ENCODE measurements at regions not wholly inside any gene's neighbourhood (a gene's known extent, or its start where the extent isn't known, plus 50 kb on each side); places are given as distances from the start of the nearest gene placed in this dataset.

DNA sequence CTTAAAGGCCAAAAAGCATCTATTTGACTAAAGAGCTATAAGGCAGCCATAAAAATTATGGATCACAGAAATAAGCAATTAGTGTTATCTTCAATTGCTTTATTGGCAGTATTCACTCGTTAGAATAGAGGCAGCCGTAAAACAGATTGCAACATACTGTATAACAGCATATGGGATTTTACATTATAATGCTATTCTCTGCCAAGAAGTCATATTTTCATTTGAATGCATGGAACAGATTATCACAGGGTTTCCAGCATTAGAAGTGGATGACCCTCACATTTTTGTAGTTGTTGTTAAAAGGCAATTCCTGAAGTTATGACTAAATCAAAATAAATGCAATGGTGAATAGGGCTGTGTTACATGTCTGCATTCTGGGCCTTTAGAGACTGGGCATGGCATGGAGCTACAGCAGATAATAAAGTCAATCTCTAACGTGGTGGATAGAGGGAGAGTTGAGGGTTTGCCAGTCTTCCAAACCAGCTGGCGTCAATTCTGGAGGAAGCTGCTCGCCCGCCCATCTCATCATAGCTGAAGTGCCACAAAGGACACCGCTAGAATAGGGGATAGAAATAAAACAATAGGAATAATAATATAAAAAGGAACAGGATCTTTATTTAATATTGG, 155.4 kb upstream of the VRK2 start:
- in situ Hi-C loops (cut with HindIII; ENCODE audit: low sequenced_read_pairs): no loop called here

DNA sequence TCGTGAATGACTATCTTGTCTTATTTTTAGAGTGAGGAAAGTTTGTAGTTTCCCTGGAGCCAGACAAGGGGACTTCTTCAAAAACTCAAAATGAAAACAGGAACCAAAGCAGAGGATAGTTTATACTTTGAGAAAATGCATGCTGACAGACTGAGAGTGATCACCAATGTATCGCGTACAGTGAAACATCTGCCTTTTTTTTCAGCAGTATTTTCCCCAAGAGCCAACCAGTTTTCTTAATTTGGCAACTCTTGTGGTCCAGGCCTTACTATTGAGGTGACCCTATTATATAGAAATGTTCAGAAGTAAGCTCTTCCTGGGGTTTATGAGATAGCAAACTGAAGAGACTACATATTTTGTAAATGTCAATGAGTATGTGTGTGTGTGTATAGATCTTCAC, 153.7 kb upstream of the VRK2 start:
- in situ Hi-C loops (cut with HindIII; ENCODE audit: low sequenced_read_pairs): no loop called here

DNA sequence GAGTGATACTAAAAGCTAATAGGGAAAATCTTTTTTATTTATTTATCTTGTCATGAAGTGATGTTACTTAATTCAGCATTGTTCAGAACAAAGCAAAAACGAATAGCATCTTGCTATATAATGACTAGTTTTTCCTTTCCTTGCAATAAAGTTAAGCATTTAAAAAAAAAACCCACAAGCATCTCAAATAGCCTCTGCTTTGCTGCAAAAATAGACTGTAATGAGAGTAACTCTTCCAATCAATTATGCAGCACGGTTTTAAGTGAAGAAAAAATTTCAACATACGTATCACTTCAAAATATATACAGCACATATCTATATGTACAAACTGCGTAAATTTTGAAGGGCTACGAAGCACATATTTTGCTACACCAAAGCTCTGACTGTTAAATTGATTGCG, 153.3 kb upstream of the VRK2 start:
- in situ Hi-C loops (cut with HindIII; ENCODE audit: low sequenced_read_pairs): no loop called here

DNA sequence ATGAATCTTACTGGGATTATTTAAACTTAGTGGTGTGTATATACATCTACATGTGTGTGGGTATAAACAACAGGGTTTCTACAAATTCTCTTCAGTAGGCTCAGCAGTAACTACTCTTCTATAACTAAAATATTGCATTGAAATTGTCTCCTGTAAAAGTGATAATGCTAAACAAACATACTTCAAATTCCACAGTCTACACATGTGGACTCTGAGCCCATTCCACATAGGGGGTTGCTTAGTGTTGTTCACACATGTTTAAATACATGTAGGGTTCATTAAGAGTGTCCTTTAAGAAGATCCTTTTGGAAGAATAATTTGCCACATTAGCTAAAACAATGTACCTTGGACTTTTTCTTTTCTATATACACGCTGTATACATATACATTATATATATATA, 152.8 kb upstream of the VRK2 start:
- in situ Hi-C loops (cut with HindIII; ENCODE audit: low sequenced_read_pairs): no loop called here

DNA sequence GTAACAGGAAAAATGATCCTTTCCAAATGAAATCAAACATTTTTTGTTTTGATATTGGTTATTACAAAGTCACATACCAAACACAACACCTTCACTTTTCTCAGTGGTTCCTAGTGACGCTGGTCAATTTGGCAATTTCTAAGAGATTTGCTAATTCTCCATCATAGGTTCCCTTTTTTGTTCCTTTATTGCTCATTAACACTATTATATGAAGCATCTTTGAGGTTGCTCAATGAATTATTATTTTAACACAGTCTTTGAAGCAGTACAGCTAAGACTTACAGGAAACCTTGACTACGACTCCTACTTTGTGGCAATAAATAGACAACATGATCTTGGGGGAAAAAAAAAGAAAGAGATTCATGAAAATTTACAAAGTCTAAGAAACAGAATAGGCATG, 152.2 kb upstream of the VRK2 start:
- in situ Hi-C loops (cut with HindIII; ENCODE audit: low sequenced_read_pairs): no loop called here

DNA sequence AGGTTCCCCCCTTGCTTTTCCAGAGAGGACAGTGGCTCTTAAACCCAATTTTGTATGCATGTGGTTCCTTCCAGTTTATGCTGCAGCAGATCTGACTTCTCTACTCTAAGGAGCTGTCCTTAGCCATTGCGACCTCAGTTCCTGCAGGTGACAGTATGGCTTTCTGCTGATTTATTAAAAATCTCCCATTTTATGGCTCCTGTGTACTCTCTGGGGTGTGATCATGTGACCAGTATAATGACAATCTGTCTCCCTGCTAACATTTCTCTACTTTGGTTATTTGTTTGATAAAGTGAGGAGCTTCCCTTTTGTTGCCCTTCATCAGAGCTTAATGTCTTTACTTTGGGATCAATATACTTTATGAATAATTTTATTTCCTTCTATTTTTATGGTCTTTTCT, 148.7 kb upstream of the VRK2 start:
- in situ Hi-C loops (cut with HindIII; ENCODE audit: low sequenced_read_pairs): no loop called here

DNA sequence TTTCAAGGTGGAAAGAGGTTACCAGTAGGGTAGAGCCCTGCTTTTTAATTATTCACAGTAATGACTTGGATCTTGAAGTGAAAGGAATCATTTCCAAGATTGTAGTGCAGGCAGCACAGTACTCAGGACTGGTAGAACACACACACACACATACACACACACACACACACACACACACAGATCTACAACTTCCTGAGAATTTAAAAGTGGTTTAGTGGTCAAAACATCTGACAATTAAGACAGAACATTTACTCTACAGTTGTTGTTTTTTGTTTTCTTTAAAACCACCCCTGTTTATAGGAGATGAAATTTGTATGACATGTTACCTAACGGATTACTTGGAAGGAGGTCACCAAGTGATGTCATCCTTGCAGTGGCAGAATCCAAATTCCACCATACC, 146.7 kb upstream of the VRK2 start:
- in situ Hi-C loops (cut with HindIII; ENCODE audit: low sequenced_read_pairs): loop anchor here (25.0 kb wide), 1 partner anchor 562 kb away; no protein-coding TSS in a partner anchor

DNA sequence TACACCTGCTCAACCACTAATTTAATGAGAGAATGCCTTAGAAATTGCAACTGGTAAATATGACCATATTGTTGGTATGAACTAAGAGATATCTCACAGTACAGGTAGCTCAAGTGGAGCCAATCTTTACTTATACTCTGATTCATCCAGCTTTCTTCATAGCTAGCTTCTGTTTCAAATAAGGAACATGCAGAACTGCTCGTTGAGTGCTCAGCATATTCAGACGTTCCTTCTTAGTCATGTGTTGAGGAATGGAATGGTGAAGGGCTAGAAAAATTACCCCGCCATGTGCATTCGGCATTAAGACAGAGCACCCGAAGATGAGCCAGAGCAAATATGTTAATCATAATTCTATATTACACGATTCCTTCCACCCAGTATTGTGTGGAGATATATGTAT, 144.0 kb upstream of the VRK2 start:
- in situ Hi-C loops (cut with HindIII; ENCODE audit: low sequenced_read_pairs): loop anchor here (25.0 kb wide), 1 partner anchor 560 kb away; no protein-coding TSS in a partner anchor

DNA sequence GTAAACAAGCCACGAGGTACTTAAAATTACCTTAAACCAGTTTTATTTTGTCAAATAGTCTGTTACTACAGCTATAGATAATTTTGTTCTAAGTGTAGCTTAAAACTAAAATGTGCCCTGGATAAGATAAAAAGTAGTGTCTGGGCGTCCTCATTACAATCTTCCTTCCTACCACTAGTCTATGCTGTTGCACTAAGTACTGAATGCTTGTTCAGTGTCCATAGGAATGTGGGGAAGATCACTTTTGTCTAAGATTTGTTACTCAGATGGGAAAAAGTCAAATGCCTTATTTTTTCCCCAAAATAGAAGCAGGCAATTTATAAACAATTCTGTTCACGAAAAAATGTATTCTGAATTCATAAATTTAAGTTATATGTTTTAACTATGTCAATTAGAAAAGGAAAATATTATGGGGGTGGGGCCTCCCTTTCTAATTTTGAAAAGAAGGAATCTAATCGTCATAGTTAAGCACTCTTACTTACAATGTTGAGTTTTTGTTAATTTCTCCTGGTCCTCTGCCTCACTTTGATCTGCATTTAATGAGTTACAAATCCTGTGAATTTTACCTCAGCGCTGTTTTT, 140.4 kb upstream of the VRK2 start:
- in situ Hi-C loops (cut with HindIII; ENCODE audit: low sequenced_read_pairs): loop anchor here (25.0 kb wide), 1 partner anchor 556 kb away; no protein-coding TSS in a partner anchor

DNA sequence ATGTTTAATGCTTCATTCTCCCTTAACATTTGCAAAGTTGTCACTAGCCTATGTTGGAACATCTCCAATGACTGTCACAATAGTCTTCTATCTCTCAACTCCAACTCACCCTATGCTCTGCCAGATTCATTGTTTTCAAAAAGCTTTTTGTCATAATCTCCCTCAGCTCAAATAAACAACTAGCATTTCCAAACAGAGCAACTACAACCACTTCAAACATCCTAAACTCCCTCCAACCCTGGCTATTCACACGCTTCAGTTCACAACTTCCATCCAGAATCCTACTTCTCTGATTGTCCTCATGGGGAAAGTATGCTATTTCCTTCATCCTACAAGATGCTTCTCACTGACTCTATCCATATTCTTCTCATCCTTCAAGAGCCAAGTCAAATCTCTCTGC, 139.2 kb upstream of the VRK2 start:
- in situ Hi-C loops (cut with HindIII; ENCODE audit: low sequenced_read_pairs): loop anchor here (25.0 kb wide), 1 partner anchor 555 kb away; no protein-coding TSS in a partner anchor

DNA sequence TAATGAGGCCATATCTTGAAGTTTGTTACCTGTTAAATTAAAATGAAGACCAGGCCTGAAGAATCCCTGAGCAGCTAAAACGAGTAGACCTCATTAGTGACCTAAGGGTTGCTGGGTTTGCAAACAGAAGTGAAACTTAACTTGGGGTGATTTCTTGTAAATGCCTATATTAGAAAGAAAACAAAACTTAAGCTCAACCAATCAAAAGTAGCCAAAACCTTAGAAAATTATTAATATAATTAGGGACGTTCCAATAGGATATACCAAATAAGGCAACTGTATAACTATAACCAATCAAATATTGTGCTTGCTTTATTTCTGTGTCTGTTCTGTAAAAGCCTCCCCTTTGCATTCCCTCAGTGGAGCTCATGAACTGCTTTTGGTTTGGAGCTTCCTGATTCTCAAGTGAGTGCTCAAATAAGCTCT, 137.9 kb upstream of the VRK2 start:
- in situ Hi-C loops (cut with HindIII; ENCODE audit: low sequenced_read_pairs): loop anchor here (25.0 kb wide), 1 partner anchor 554 kb away; no protein-coding TSS in a partner anchor

DNA sequence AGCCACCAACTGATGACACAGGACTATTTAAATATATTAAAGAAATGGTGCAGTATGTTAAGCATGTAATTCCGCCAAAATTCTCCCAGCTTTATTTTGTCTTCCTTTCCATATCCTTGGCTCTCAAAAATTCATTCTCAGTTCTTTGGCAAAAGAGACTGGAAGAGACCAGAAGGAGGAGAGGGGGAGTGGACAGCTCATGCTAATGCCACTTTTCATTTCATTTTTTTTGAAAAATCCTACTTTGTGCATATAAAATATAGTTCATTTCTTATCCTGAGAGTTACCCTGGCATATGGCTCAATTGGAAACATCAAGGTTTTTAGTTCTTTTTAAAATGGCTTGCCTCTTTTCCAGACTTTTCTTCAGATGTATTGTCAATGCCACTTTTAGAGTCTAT, 128.5 kb upstream of the VRK2 start:
- in situ Hi-C loops (cut with HindIII; ENCODE audit: low sequenced_read_pairs): loop anchor here (25.0 kb wide), 1 partner anchor 544 kb away; no protein-coding TSS in a partner anchor

DNA sequence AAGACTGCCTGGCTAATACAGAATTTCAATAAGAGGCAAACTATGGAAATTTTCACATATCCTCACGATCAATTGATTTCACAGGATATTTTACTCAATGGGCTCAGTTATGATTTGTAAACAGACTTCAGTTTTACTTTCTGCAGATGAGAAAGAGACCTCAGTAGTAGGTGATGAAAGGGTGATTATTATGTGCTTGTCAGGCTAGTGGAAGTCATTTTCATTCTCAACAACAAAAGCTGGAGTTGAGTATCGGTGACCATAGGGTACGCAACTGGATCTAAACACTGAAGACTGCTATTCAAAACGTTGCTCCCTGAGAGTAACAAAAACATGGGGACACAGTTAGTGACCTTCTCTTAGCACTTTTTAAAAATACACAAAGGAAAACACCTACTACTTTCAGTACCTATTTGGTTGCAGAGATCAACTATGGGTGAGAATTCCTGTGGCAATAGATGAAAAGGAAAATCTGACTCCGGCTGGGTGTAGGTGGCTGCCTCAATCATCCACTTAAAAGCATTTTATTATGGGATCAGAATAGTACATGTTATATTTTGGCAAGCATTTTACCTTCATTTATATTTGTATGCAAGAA, 126.2 kb upstream of the VRK2 start:
- in situ Hi-C loops (cut with HindIII; ENCODE audit: low sequenced_read_pairs): loop anchor here (25.0 kb wide), 1 partner anchor 542 kb away; no protein-coding TSS in a partner anchor

DNA sequence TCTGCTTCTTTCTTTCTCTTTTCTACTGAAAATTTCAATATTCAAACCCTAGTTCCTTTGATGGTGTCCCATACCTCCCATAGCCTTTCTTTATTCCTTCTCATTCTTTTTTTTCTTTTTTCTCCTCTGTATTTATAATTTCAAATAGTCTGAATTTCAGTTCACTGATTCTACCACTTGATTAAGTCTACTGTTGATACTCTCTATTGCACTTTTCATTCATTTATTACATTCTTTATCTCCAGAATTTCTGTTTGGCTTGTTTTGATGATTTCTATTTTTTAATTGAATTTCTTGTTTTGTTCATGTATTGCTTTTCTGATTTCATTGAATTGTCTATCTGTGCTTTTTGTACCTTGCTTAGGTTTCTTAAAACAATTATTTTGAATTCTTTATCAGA, 111.9 kb upstream of the VRK2 start:
- in situ Hi-C loops (cut with HindIII; ENCODE audit: low sequenced_read_pairs): no loop called here

DNA sequence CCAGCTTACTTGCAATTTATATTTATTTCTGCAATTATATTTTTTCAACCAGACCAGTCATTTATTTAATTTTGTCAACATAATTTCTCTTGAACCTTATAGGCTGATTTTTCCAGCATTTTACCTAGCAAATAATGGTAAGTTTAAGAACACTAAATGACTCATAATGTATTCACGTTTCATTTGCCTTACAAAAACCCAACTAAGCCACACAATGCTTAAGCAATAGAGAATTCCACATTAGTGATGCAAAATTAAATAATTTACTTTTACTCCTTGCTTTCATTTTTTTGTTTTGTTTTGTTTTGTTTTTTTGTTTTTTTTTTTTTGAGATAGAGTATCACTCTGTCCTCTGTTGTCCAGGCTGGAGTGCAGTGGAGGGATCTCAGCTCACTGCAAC, 110.4 kb upstream of the VRK2 start:
- in situ Hi-C loops (cut with HindIII; ENCODE audit: low sequenced_read_pairs): no loop called here

DNA sequence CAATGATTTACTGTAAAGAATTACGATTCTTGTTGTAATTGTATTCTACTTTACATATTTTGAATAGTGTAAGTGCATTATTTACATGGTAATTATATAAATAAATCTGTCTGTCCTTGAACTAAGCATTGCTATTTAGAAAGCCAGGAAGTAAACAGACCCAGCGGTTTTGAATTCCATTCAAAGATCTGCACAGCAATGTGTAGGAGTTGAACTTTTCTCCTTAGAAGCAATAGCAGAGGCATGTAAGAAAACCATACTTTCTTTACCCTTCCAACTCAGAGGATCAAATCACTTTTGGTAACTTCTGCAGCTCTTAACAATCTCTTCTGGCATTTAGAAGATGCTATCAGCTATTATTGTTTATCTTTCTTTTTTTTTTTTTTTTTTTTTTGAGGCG, 109.2 kb upstream of the VRK2 start:
- in situ Hi-C loops (cut with HindIII; ENCODE audit: low sequenced_read_pairs): no loop called here

DNA sequence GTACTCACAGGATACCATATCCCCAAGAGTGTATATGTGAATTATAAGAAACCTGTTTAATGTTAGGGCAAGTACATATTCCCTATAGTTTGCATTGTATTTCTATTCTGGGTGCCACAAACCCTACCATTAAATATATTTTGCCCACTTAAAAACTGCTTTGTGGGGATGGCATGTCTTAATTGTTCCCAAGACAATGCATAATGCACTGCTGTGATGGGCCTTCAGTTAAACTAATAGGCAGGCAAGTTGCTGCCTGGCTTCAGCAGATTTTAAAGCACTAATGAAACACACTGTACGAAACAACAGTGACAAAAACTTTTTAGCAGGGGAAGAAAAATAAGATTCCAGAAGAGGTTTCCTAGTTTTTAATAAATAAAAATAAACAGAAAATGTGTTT, 104.8 kb upstream of the VRK2 start:
- in situ Hi-C loops (cut with HindIII; ENCODE audit: low sequenced_read_pairs): no loop called here

DNA sequence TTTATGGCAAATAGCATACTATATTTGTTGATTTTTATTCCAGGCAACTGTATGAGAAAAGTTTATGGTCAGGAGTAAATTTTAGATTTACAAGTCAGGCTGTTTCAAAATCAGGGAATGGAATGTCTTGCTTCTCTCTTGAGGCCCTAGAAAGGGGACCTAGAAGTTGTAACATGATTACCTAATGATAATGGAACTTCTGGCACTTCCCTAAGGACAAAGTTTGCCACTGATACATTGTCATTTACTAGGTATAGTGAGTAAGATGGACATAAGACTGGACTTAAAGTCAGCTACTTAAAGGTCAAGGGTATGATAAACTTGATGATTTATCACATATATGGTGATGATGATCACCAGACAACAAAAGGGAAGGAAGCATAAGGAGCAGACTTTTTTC, 103.3 kb upstream of the VRK2 start:
- in situ Hi-C loops (cut with HindIII; ENCODE audit: low sequenced_read_pairs): no loop called here

DNA sequence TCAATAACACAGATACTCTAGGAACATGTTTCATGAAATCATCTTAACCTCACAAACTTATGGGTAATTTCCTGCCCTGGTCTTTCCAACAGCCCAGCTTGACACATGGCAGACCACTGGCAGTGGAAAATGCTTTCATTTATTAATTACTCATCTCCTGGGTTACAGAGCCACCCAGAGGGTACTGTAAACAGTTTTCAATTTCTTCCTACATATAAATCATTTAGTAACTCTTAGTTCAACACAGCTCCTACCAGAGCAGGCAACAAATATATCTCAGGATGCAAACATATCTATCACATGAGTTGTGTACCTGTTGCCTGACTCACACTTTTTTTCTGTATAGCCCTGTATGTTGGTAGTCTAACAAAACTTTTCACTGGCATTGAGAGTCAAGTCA, 99.2 kb upstream of the VRK2 start:
- in situ Hi-C loops (cut with HindIII; ENCODE audit: low sequenced_read_pairs): no loop called here

DNA sequence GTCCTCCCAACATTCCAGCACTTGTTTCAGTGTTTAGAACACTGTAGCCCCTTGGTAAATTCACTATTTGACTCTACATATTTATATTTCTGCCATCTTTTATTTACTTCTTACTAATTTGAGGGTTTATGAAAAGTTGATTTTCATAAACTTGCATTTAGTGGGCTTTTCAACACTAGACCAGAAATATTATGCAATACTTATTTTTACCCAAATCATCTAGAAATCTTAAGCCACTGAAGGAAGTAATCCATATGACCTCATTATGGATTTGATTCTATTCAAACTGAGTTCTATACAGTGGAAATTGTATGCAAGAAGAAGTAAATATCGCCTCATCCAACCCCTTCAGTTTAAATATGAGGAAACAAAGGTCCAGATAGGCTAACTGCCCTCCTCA, 92.6 kb upstream of the VRK2 start:
- in situ Hi-C loops (cut with HindIII; ENCODE audit: low sequenced_read_pairs): no loop called here

DNA sequence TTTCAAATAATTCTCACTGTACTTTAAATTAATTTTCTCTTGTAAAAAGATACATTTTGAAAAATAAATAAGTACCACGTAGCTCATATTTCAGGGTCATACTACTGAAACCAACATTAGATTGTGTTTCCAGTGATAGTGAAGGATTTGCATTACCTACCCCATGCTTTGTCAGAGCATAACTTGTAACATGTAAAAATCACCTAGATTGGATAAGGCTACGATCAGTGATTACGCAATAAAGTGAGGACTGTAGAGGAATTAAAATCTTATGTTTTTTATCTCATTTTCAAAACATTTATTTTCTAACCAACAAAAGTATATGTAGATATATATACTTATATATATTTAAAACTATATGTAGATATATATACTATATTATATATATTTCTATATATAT, 89.4 kb upstream of the VRK2 start:
- in situ Hi-C loops (cut with HindIII; ENCODE audit: low sequenced_read_pairs): no loop called here

DNA sequence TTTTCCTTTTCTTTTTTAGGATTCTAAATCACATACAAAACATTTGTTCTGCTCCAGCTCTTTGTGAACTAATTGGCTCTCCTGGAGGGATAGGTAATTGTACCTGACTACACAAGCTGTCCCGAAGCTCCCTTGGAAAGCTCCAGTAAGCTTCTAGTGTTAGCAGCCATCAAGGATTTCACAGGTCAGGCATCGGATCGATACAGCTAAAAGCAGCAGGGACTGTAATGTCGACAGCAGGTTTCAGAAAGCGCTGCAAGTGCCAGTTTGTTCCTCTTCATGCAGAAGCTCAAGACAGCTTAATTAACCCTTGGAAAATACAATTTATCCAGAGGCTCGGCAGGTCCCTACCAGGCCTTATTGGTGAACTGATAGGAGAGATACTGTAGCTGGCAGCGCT, 87.2 kb upstream of the VRK2 start:
- in situ Hi-C loops (cut with HindIII; ENCODE audit: low sequenced_read_pairs): no loop called here

Measured in DLD1 (cell line).